Glomerular visceral epithelial cell (primary cell): ENCODE measurements at regions not wholly inside any gene's neighbourhood (a gene's known extent, or its start where the extent isn't known, plus 50 kb on each side); places are given as distances from the start of the nearest gene placed in this dataset.
"Not testable (repeated sequence)": the region's sequence is repeated elsewhere in the genome, so short reads cannot be mapped to it uniquely, and the experiment has no call there.

Experiments
- DNase-seq: peaks from one replicate; pipeline ENCODE4 v3.0.0-alpha.2; 2016; ENCODE audit errors: extremely low spot score

- no peak for DNase-seq
Observed at GRCh38 chr18:5021558-5021957, 175.5 kb downstream of the AKAIN1 start.

GRCh38 chr18:5015213-5015612 lies 181.8 kb downstream of the AKAIN1 start:
- DNase-seq, result no peak

- DNase-seq, result not testable (repeated sequence)
Observed at GRCh38 chr18:5004031-5004820, 192.8 kb downstream of the AKAIN1 start.

- DNase-seq, result no peak
Observed at GRCh38 chr18:4994710-4995109, 202.3 kb downstream of the AKAIN1 start.

- no peak for DNase-seq
Observed at GRCh38 chr18:4987452-4988405, 209.3 kb downstream of the AKAIN1 start.

- DNase-seq, result no peak
Observed at GRCh38 chr18:4986677-4987076, 210.4 kb downstream of the AKAIN1 start.

GRCh38 chr18:4986066-4986465 lies 211.0 kb downstream of the AKAIN1 start:
- no peak for DNase-seq

- DNase-seq, result no peak
Observed at GRCh38 chr18:4961121-4961909, 235.7 kb downstream of the AKAIN1 start.

- no peak for DNase-seq
Observed at GRCh38 chr18:4960578-4960977, 236.5 kb downstream of the AKAIN1 start.

GRCh38 chr18:4931209-4931608 lies 265.8 kb downstream of the AKAIN1 start:
- DNase-seq, result no peak

- DNase-seq, result no peak
Observed at GRCh38 chr18:4921548-4921947, 275.5 kb downstream of the AKAIN1 start.

- not testable (repeated sequence) for DNase-seq
Observed at GRCh38 chr18:4917509-4917908, 279.5 kb downstream of the AKAIN1 start.

GRCh38 chr18:4908328-4908727 lies 288.7 kb downstream of the AKAIN1 start:
- DNase-seq, result no peak

GRCh38 chr18:4906856-4907255 lies 290.2 kb downstream of the AKAIN1 start:
- DNase-seq, result no peak

- no peak for DNase-seq
Observed at GRCh38 chr18:4888251-4889040, 308.6 kb downstream of the AKAIN1 start.

- no peak for DNase-seq
Observed at GRCh38 chr18:4878480-4878879, 318.6 kb downstream of the AKAIN1 start.

- no peak for DNase-seq
Observed at GRCh38 chr18:4871197-4871596, 325.9 kb downstream of the AKAIN1 start.

GRCh38 chr18:4870177-4870773 lies 326.8 kb downstream of the AKAIN1 start:
- no peak for DNase-seq

GRCh38 chr18:4869155-4869554 lies 327.9 kb downstream of the AKAIN1 start:
- DNase-seq, result no peak

- DNase-seq, result no peak
Observed at GRCh38 chr18:4858379-4859127, 338.5 kb downstream of the AKAIN1 start.
